Islet of Langerhans (tissue), 1 donor: ENCODE measurements at regions not wholly inside any gene's neighbourhood (a gene's known extent, or its start where the extent isn't known, plus 50 kb on each side); places are given as distances from the start of the nearest gene placed in this dataset.

Source experiments
- FAIRE-seq: peaks from one replicate; lab custom pipeline; 2011; peaks lifted over from hg19 to GRCh38; lab: Jason Lieb, UNC

- no peak for FAIRE-seq
These were observed 100.5 kb upstream of the ZBTB40 start for GRCh38 chr1:22350924-22351767.

DNA sequence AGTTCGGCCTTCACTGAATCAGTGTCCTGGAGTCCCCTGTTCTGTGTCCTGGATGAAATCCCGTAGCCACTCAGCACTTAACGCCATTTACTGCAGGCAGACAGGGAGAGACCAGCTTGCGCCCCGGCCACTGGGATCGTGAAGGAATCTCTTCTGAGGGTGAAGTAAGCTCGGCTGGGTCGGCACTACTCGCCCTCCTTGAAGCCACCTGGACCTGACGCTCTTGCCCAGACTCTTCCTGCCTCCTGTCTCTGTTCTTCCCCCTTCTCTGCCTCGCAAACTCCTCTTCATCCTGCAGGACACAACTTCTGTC, 99.9 kb upstream of the ZBTB40 start:
- FAIRE-seq: no peak

- FAIRE-seq: no peak
These were observed 99.3 kb upstream of the ZBTB40 start for GRCh38 chr1:22352355-22352754.

- FAIRE-seq: no peak
These were observed 98.8 kb upstream of the ZBTB40 start for GRCh38 chr1:22352896-22353295.

GRCh38 chr1:22359427-22359826, 92.2 kb upstream of the ZBTB40 start:
- FAIRE-seq: no peak

GRCh38 chr1:22362626-22363402, 88.8 kb upstream of the ZBTB40 start:
- no peak for FAIRE-seq

DNA sequence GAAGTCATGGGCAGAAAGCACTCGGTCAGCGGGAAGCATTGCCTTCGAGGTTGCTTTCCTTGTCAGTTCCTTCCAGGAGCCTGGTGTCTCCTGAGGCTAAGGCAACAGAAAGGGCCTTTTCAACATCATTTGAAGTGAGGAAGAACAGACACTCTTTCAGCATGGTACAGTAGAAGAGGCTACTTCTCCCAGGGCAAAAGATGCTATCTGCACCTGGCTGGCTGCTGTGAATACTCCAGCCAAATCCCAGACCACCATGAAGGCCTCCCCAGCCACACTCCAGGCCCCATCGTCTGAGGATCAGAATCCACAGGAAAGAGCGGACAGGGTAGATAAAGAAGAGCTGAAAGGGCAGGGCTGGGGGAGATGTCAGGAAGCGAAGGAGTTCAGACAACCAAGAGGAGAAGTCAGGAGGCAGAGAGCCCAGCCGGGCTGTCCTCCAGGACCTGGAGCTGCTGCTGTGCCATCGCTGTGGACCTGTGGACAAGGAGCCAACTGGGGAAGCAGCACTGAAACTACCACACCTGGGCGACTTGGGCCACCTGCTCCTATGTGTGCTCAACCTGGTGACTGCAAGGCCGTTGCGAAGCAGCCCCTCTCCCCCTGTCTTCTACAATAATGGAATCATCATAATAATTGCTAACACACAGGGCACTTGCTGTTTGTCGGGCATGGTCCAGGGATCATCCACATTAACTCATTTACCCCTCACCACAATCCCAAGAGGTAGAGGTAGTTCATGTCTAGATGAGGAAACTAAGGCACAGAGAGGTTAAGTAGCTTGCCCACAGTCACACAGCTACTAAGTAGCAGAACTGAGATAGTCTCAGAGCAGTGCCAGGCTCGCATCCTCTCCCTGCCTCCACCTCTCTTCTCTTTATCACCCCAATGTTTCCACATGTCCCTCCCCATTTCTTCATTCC, 88.0 kb upstream of the ZBTB40 start:
- FAIRE-seq: no peak

DNA sequence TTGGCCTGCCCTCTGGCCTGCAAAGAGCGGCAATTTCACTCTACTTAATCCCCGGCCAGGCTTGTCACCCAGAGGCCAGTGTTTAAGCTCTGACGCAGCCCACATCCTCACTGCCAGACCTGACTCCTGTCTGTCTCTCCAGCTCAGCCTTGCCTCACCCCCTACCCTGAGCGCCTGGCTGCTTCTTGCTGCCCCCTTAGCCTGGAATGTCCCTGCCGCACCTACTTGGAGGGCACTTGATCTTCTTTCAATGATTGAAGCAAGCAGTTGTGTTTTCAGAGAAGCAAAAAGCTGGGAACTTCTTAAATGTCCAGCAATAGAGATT, 87.4 kb upstream of the ZBTB40 start:
- FAIRE-seq: no peak

DNA sequence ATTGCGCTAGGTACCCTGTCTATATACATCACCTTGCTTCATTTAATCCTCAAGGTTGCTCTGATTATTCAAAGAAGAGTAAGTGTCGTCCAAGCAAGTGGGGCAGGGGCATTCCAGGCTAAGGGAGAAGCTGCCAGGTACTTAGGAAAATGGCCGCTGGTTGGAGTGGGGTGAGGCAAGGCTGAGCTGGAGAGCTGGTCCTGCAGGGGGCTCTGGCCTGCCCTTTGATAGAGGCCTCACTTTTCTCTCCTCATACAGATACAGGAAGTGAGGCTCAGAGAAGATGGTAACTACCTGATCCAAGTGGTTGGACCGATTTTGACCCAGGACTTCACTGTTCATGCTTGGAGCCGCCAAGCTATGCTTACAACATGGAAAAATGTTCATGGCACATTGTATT, 86.9 kb upstream of the ZBTB40 start:
- FAIRE-seq: no peak

- no peak for FAIRE-seq
These were observed 86.0 kb upstream of the ZBTB40 start for GRCh38 chr1:22365331-22366295.

- FAIRE-seq: no peak
These were observed 85.3 kb upstream of the ZBTB40 start for GRCh38 chr1:22366346-22366745.

GRCh38 chr1:22368125-22368524, 83.5 kb upstream of the ZBTB40 start:
- no peak for FAIRE-seq

DNA sequence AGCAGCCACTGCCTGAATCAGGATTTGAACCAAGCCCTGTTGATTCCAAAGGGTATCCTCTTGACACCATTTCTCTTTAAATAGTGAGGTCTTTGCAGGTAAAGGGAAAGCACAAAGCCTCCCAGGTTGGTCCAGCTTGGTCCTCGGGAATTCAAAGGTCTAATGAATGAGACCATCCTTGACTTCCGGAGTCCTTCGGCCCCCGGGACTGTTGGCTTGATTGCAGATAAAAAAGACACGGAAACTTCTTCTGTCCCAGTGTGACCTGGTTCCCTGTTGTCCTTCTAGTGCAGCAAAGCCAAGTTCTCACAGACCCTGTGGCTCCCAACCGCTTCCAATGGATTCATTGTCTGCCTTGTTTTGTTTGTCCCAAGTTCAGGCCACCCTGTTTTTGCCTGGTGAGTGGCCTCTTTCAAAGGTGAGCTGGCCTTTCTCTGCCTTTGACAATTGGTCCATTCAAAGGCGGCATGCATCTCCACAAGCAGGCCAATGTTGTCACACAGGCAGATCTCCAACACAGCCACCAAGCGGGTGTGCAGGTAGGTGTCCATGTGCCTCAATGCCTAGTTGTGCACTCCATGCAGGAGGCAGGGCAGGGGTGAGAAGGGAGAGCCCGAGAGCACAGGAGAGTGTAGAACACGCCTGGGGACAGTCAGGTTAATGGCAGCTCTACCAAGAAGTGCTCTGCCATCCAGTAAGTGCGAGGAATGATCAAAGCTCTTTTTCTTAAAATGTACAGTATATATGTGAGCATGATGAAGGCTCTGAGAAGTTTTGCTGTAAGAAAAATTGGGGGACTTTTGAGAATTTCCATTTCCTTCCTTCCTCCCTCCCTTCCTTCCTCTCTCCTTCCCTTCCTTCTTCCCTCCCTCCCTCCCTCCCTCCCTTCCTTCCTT, 82.1 kb upstream of the ZBTB40 start:
- no peak for FAIRE-seq

GRCh38 chr1:22370190-22370498, 81.5 kb upstream of the ZBTB40 start:
- FAIRE-seq: no peak

- FAIRE-seq: no peak
These were observed 80.2 kb upstream of the ZBTB40 start for GRCh38 chr1:22371408-22371807.

DNA sequence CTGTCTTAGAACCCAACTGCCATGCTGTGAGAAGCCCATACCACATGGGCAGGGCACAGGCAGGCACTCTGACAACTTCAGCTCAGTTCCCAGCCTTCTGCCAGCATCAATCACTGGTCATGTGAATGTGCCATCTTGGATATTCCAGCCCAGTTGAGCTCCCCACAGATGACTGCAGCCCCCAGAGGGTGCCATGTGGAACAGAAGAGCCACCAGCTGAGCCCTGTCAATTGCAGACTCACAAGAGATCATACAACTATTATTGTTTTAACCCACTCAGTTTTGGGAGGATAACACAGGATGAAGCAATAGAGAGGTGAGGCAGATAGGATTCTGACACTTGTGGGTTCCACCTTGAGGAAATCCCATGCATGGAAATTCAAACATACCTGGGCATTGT, 78.4 kb upstream of the ZBTB40 start:
- no peak for FAIRE-seq

DNA sequence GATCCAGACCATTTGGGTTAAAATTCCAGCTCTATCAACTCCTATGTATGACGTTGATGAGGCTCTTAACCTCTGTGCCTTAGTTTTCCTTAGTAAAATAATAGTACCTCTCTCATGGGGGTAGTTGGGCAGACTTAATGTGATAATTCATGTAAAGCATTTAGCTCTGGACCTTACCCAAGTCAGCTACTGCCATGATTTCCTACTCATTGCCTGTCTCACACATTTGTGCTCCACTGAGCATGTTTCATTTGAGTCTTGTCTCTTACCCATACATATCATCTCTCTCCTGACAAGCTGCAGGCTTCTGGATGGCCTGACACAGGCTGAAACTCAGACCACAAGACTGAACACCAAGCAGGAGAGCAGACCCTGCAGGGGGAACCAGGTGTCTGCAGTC, 77.7 kb upstream of the ZBTB40 start:
- no peak for FAIRE-seq

GRCh38 chr1:22375601-22376000, 76.0 kb upstream of the ZBTB40 start:
- FAIRE-seq: no peak

DNA sequence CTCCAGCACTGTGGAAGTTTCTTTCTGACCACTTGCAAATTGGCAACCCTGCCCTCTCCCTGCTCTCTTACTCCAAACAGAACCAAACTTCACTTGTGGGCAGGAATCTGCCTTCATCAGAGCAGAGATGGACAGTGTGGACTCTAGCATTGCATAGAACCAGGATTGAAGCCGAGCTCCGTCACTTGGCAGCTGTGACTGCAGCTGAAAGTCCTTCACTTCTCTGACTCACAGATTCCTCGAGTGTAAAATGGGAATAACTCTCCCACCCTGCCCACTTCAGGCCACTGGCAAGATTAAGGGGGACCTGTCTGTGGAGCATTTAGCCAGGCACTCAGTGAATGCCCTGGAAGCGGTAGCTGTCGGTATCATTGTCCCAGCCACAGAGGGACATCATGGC, 75.7 kb upstream of the ZBTB40 start:
- FAIRE-seq: no peak

- no peak for FAIRE-seq
These were observed 75.1 kb upstream of the ZBTB40 start for GRCh38 chr1:22376546-22376945.

DNA sequence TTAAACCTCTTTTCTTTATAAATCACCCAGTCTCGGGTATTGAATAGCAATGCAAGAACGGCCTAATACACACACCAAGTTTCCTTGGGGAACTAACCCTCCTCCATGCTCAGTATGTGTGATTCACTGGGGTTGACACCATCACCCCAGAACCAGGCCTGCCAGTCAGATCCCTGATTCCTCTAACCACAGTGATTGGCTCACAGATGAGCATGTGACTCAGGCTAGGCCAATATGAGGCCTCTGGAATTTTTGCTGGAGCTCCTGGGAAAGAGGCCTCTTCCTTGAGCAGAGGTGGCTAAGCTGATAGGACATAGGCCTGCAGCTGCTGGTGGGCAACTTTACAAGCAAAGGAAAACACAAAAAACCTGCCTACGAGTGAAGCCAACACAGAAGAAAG, 74.7 kb upstream of the ZBTB40 start:
- FAIRE-seq: no peak
